ENCODE measurements at regions not wholly inside any gene's neighbourhood (a gene's known extent, or its start where the extent isn't known, plus 50 kb on each side); places are given as distances from the start of the nearest gene placed in this dataset.
"Not testable (repeated sequence)": the region's sequence is repeated elsewhere in the genome, so short reads cannot be mapped to it uniquely, and the experiment has no call there.

- no peak for FAIRE-seq
These were observed 110.7 kb upstream of the GZMB start for GRCh38 chr14:24744641-24745040.

GRCh38 chr14:24741871-24742270 lies 107.9 kb upstream of the GZMB start:
- FAIRE-seq: no peak

- FAIRE-seq: no peak
These were observed 102.1 kb upstream of the GZMB start for GRCh38 chr14:24735984-24736630.

DNA sequence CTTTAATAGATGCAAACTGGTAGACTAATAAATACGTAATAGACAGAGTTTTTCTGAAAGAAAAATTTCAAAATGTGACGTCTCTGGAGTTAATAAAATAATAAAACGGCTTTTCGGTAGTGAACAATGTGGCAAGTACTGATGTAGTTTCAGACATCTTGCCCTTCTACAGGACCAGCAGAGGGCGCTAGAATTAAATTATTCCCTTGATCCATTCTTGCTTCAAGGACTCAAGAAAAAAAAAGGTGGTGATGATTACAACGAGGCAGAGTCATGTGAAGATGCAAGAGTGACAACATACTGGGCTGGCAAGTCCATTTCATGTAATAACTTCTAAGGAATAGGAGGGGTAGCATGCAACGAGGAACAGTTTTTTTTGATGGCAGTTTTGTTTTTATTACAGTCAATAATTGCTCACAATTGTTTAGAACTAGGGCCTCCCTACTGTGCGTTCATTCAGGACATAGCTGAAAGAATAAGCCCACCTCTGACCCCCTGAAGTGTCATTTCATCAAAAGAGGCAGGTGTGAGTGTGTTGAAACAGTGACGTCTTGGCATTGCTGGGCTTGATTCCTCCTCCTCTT lies 101.0 kb upstream of the GZMB start:
- no peak for FAIRE-seq

DNA sequence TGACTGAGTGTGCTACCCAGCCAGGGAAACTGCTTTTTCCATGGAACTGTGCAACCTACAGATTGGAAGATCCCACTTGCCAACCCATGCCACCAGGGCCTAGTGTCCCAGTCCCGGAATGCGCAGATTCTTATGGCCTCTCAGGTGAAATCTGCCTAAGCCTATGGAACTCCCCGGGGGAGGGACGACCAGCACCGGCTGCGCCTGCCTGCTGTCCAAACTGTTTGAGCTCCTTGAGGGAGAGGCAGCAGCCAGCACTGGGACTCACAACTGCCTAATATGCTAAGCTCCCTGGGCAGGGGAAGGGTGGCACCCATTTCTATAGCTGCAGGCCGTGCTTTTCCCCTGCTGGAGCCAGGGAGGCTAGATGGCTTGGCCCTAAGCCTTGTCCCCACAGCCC lies 92.5 kb upstream of the GZMB start:
- no peak for FAIRE-seq

GRCh38 chr14:24725311-24725710 lies 91.3 kb upstream of the GZMB start:
- FAIRE-seq: no peak

DNA sequence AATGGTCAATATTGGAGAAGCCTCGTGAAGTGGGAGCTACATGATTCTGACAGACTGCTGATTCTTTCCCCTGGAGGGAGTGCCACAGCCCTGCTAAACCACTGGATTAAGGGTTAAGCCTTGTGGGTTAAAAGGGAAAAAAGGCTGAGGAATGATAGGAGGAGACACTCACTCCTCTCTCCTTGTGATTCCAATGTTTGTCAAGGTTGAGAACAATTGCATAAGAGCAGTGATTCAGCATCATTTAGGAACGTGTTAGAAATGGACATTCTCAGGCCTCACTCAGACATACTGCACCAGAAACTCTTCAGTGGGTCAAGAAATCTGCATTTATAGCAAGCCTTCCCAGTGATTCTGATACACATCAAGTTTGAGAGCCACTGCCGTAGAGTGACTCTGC lies 87.8 kb upstream of the GZMB start:
- FAIRE-seq: no peak

DNA sequence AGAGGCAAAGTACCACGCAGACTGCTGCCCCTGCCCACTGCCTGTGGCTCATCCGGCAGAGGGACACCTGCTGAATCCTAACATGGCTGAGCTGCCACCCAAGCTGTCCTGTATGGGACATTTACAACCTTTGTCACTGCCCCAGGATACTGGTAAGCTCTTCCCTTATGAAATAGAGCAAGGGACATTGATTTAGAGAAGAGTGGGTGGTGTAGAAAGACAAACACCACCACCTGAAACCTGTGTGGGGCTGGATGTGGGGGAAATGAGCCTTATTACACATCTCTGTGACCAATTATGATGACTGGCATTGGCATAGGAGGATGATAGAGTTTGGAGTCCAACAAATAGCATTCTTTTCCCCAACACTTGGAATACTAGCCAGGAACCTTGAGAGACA lies 81.2 kb upstream of the GZMB start:
- no peak for FAIRE-seq

- no peak for FAIRE-seq
These were observed 79.4 kb upstream of the GZMB start for GRCh38 chr14:24713404-24713803.

DNA sequence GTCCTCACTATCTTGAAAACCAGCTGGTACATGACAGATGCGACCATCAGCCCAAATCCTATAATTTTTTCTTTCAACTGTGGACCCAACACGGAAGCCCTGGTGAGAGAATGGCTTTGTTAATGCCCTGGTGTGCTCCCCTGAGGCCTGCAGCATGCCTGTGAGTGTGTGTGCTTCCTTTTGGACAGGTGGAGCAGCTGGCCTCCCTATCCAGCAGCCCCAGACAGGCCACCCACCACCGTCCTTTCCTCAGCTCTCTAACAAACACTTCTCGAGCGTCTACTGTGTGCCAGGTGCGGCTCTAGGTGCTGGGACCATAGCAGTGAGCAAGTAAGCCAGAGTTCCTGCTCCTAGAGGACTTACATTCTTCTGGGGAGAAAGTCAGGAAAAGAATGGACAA lies 78.9 kb upstream of the GZMB start:
- FAIRE-seq: no peak

DNA sequence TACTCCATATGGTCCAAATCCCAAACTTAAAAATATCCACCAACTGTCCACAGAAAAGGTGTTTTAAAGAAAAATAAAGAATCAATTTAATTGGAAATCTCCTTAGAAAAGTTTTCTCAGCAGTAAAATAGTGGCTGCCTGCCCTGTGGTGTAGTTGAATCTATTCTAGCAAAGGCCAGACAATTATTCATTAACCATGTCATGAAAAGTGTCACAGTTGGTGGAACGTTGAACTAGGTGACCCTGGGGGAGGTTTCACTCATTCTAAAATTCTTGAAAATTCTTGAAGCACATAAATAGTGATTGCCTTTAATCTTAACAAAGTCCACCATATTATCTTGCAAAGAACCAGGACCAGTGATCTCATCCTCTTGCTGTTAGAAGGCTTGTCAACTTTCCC lies 78.4 kb upstream of the GZMB start:
- FAIRE-seq: no peak

- FAIRE-seq: no peak
These were observed 76.6 kb upstream of the GZMB start for GRCh38 chr14:24710403-24711112.

DNA sequence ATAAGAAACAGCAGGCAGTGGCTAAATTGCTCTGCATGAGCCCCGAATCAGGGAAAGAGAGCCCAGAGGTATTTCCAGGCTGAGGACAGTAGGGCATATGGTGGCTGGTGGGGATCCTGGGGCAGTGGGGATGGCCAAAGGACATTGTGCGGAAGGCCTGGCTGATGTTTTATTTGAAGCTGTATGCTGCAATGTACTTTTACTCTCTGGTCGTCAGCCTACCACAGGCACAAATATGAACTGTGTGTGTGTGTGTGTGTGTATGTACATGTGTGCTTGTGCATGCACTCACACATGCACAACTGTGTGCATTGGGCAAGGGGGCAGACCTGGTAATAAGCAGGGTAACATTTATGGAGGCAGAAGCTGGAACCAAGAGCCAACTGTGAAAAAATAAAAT lies 74.7 kb upstream of the GZMB start:
- no peak for FAIRE-seq

DNA sequence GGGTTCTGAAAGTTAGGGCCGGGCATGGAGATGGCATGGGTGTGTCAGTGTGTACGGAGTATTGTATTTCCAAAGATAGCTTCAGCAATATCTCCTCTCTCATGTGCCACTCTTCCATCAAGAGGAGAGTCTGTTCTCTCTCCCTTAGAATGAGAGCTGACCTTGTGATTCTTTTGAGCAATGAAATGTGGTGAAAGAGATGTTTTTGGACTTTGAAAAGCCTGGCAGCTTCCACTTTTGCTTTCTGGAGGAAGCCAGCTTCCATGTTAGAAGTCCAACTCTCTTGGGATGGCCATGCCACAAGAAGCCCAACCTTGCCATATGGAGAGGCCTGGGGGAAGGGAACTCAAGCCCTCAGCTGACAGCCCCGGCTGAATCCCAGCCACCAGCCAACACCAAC lies 72.4 kb upstream of the GZMB start:
- FAIRE-seq: no peak

DNA sequence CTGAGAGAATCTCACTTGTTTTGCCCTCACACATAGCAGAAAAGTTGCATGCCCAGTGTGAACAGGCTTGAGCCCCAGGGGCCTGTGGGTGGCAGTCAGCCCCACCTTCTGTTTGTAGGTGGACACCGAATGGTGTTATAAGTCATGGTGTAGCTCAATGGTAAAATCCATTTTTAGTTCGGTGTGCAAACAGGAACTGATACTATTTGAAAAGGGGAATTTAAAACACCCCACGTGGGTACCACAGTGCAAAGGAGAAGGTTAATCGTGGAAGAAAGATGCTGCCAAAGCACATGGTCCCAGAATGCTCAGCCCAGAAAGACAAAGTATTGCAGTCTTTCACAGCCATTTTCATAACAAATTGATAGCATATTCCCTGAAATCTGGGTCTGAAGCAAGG lies 71.8 kb upstream of the GZMB start:
- FAIRE-seq: no peak

DNA sequence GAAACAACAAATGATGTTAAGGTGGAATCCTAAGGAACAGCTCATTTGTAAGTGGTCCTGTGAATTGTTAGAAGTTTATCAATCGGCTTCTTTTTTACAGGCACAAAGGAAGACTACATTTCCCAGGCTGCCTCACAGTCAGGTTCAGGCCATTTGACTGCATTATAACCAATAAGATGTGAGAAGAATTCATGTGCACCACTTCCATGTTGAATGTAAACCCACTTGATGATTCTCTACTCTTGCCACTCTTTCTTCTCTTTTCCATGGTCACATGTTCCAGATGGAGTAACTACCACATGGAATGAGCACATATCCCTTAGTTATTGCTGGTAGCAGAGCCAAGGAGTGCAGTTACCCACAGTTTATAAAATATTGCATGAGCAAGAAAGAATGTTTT lies 67.1 kb upstream of the GZMB start:
- no peak for FAIRE-seq

GRCh38 chr14:24700511-24700910 lies 66.5 kb upstream of the GZMB start:
- FAIRE-seq: no peak

DNA sequence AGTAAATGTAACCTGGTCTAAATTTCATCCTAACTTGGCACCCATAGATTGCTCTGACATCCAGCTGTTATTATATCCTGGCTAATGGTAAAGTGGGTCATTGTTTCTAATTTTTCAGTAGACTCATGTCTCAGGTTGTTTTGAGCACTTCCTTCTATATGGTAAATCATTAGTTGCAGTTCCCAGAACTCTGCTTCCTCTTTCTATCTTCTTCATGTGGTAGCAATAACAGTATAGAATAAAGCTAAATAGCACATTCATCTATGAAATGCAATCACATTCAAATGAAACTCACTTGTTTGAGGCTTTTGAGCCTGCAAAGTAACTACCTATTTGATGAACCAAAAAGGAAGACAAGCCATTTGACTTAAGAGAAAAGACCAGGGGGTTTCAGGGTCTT lies 65.1 kb upstream of the GZMB start:
- no peak for FAIRE-seq

GRCh38 chr14:24696280-24696920 lies 62.4 kb upstream of the GZMB start:
- not testable (repeated sequence) for FAIRE-seq

DNA sequence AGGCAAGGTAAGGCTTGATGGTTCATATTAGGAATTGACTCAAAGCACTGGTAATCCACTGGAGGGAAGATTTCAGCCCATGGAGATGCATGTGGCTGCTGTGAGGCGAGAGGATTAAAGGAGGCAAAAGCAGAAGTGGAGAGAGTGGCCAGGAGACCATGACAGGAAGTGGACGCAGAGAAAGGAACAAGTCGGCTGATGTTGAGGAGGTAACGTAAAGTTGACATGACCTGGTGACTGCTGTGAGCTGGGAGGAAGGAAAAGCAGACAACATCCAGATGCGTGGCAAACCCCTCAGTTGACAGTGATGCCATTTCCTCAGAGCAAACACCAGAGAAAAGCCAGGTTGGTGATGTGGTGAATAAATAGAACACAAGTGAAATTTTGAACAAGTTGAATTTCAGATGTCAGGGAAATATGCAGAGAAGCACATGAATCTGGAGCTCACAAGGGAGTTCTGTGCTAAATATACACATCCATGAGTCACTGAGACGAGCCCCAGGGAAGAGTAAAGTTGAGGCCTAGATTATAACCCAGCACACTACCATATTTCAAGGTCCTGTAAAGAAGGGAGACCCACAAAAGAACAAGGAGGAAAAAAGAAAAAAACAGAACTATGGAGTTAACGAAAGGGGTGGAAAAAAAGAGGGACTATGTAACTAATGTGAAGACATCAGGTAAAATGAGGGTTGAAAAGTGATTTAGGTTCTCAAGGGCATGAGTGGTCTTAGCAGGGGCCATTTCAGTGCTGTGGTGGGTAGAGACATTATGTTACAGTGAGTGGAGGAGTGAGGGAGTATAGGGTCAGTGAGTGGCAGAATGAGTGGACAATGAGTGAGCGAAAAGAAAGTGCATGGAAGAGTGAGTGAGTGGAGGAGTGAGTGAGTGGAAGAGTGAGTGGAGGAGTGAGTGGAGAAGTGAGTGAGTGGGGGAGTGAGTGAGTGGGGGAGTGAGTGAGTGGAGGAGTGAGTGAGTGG lies 61.6 kb upstream of the GZMB start:
- FAIRE-seq: no peak

DNA sequence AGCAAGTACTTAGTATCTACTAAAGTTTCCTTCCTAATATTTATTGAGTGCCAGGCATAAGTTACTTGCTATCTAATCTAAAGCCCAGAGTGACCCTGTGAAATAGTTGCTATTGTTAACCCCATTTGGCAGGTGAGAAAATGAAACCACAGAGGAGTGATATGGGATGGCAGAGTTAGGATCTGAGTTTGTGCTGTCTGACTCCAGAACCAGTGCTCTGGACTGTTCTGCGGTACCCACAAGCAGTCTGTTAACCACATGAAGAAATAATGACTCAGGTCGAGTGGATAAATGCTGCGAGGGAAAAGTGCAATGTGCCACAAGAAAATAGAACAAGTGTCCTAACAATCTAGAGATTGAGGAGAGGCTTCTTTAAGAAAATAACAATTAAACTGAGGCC lies 60.7 kb upstream of the GZMB start:
- FAIRE-seq: no peak

DNA sequence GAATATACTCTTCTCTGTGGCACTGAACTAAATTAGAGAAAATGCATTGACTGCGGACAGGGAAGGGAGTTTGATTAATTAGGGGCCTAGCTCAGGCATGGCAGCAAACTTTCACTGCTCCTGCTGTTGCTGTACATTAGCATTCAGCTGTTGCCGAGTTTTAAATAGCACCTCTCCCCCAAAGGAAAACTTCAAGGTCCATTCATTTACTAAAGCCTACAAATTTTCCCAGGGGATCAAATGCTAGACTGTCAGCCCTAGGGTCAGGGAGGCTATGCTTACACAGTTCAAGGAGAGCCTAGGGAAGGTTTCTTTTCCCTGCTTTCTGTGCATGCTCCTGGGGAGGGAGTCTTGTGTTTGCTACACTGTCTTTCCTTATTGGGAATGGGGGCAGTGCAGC lies 60.0 kb upstream of the GZMB start:
- no peak for FAIRE-seq

DNA sequence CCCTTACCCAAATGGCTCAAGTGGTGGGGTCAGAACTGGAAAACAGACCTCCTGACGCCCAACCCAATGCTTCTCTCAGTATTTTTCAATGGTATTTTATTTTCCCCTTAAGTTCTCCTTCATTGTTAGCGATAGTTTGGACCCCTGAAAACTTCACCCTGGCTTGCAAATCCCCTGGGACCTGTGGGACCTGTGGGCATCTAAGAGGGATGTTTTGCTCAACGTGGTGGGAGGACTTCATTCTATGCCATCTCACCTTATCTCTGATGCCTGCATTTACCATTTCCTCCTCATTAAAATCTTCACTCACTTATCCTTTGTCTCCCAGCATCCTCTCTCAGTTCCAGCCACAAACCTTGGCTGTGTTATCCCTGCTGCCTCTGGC lies 59.4 kb upstream of the GZMB start:
- no peak for FAIRE-seq

Data from colon (tissue), 2 donors.